NOMO-1 treated with DMSO at 0.1 percent for 48 hours (cell line): ENCODE measurements at regions not wholly inside any gene's neighbourhood (a gene's known extent, or its start where the extent isn't known, plus 50 kb on each side); places are given as distances from the start of the nearest gene placed in this dataset.
"Not testable (repeated sequence)": the region's sequence is repeated elsewhere in the genome, so short reads cannot be mapped to it uniquely, and the experiment has no call there.

Experiments used
- DNase-seq: peaks from one replicate; lab custom pipeline; 2025; ENCODE audit not compliant: unreplicated experiment; lab: John Stamatoyannopoulos, UW

DNA sequence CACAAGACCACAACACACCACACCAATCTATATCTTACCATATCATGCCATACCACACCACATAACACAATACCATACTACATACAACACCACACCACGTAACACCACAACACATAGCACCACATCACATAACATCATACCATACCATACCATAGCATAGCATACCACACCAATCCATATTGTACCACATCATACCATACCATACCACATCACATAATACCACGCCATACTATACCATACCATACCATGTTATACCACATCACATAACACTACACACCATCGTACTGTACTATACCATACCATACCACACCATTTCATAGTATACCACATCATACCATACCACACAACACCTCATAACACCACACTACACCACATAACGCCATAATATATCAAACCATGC lies 335.2 kb upstream of the VWC2 start:
- no peak for DNase-seq

DNA sequence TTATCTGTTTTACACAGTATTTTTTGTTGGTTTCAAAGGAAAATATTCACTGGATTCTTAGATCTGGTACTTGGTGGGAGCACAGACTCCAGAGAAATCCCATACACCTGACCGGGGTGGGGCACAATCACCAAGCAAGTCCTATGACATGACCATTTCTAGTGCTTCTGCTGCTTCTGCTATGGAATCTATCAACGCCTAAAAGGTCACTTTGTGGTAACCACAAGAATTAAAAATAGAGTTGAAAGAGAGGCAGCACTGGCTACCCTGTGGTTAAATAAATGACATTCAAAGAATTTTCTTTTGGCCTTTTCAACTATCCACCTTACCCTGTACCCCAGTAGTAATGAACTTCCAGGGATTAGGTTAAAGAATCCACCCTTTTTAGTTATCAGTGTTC lies 329.9 kb upstream of the VWC2 start:
- DNase-seq = peak; percentile 10

DNA sequence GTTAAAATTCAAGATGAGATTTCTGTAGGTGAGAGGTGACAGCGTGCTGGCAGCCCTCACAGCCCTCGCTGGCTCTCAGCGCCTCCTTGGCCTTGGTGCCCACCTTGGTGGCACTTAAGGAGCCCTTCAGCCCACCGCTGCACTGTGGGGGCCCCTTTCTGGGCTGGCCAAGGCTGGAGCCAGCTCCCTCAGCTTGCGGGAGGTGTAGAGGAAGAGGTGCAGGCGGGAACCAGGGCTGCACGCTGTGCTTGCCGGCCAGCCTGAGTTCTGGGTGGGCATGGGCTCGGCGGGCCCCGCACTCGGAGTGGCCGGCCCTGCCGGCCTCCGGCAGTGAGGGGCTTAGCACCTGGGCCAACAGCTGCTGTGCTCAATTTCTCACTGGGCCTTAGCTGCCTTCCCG lies 320.0 kb upstream of the VWC2 start:
- DNase-seq = no peak

DNA sequence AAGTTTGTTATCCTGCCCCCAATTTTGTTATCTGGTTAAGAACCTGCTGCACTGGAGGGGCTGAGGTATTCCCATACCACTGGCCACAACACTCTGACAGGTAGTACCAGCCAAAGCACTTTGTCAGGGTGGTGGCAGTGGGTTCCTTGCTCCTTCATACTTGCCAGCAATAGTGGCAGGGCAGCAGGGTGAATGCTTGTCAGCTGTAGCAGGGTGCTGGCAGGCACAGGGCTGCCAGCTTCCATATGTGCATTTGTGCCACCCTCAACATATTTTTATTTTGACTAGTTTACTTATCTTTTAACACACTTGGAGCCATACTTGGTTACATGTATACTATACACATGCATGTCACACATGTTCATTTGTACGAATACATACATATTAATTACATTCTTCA lies 294.0 kb upstream of the VWC2 start:
- DNase-seq = no peak

- DNase-seq = no peak
Observed at GRCh38 chr7:49479936-49480544, 293.4 kb upstream of the VWC2 start.

GRCh38 chr7:49481075-49481474 lies 292.4 kb upstream of the VWC2 start:
- no peak for DNase-seq

- peak; percentile 34 for DNase-seq
Observed at GRCh38 chr7:49483142-49483541, 290.3 kb upstream of the VWC2 start.

DNA sequence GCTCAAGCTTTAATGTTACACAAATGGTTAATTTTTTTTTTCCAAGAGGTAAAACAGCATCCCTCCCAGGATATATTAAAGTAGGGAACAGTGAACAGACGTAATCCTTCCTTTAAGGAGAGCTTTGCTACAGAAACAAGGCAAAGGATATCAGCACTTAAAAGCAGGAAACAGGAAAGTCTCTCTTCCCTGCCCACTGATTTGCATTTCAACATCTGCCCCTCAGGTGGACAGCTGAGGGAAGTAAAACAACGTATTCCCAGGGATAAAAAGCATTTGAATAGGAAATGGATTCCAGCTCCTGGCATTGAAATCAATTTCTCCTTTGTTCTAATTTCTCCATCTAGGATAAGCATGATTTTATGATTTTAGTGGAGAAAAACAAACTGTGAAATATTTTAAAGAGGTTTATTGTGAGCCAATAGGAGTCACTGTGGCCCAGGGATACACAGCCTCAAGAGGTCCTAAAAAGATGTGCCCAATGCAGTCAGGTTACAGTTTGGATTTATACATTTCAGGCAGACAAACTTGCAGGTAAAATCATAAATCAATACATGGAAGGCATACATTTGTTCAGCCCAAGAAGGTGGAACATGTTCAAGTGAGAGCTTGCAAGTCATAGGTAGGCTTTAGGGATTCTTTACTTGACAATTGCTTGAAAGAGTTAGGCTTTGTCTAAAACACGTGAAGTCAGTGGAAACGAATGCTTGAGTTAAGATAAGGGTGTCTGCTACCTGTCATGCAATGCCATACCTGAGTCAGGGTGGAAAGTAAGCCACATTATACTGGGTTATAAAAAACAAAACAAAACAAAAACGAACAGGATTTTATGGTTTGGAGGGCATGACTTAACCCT lies 286.2 kb upstream of the VWC2 start:
- DNase-seq = no peak

DNA sequence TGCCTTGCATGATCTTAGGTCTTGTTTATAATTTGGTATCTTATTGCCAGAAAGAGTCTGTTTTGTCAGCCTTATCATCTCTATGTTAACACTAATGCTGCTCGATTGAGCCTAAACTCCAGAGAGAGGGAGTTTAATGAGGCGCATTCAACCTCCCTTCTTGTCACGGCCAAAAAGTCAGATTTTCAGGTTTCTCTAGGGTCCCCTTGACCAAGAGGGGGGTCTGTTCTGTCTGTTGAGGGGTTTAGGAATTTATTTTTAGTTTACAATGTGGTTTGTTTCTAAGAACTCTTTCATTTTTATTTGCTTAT lies 285.7 kb upstream of the VWC2 start:
- DNase-seq = no peak

DNA sequence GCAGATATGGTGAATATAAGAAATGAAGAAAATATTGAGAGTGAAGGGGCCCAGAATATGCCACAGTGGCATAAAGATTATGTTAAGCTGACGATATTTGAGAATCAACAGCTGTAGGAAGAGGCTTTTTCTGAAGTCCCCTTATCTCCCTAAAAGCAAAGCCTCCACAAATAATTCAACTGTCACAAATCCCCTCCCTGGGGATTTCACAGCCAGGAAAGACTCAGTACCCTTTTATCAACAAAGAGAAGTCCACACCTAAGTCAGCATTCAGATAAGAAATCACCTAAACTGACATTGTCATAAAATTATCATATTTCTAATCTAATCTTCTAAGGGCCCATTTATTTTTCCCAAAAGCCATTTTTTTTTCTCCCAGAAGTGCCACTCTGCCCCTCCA lies 284.9 kb upstream of the VWC2 start:
- DNase-seq = no peak

DNA sequence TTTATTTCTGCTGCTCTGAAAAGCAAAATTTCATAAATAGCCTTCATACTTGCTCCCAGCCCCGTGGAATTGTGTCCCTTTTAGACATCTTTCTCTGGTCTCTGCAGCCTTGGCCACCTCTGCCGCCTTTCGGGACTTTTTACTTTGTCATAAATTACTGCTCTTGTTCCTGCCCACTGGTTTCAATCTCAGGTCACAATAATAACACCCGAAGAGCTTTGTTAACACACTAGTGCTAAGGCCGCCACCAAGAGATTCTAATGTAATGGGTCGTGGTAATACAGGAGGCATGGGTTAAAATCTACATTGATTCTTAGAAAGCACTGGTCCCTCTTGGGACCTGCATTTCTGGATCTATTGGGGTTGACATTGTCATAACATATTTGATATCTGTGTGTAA lies 276.0 kb upstream of the VWC2 start:
- no peak for DNase-seq

DNA sequence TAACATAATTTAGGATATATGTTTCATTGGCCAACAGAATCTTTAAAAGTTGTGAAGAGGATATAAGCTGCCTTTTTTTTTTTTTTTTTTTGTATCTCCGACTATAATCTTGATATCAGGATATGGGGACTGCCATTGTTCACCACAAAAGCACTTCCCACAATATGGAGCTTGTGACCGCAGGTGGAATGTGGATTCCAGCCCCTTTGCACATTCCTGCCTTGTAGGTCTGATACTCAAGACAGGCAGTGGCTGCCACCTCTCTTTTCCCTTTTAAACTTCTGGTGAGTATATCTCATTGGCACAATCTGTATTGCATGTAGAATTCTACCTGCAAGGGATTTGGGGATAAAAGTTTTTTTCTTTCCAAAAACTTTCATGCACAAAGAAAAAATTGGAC lies 272.7 kb upstream of the VWC2 start:
- DNase-seq = no peak

DNA sequence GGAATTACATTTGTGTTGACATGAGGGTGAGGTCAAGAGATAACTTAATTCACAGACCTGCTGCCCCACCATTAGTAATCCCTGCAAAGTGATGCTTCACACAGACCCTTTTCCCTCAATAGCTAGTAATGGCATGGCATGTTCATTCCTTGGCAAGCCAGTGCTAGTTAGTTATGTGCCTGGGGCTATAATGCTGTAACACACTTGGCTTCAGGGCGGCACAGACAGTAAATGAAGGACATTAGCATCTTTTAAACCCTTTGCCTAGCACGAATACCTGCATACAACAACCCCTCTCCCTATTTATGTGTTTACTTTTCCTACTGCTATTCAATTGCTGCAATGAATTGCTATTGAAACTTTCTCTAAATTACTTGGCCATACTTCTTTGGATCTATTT lies 266.2 kb upstream of the VWC2 start:
- DNase-seq = not testable (repeated sequence)

GRCh38 chr7:49513911-49514310 lies 259.5 kb upstream of the VWC2 start:
- DNase-seq = peak; percentile 74

GRCh38 chr7:49520951-49521350 lies 252.5 kb upstream of the VWC2 start:
- no peak for DNase-seq

DNA sequence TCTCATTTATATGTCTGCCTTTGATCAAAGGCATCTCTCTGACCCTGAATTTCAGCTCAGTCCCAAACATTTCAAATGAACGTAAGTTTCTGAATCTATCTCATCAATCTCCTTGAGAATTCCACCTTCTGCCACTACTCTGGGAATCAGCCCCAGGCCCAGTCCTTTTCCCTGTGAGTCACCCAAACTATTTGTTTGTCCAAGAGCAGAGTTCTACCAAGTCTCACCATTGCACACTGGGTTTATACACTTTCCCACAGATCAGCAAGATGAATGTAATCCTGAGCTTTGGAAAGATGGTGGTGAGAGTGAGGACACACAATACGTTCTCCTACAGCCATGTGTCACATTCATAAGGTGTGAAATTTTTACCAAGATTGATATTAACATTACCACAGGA lies 251.3 kb upstream of the VWC2 start:
- DNase-seq = no peak

DNA sequence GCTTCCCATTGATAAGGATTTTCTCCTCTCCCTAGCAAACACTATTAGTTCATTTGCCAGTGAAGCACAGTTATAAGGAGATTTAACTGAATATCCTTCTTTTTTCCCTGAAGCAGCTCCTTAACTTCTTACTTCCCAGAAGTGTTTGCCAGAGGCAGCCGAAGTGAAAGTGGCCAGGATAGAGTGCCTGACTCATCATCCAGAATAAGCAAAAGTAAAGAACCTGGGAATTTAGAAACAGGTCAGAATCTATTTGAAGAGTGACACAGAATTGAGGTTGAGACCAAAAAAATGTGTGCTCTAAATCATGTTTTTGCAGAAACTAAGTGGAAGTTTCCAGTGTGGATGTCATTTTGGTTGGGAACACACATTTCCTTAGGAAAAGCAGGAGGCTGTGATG lies 249.6 kb upstream of the VWC2 start:
- DNase-seq = no peak

- no peak for DNase-seq
Observed at GRCh38 chr7:49527182-49527581, 246.3 kb upstream of the VWC2 start.

DNA sequence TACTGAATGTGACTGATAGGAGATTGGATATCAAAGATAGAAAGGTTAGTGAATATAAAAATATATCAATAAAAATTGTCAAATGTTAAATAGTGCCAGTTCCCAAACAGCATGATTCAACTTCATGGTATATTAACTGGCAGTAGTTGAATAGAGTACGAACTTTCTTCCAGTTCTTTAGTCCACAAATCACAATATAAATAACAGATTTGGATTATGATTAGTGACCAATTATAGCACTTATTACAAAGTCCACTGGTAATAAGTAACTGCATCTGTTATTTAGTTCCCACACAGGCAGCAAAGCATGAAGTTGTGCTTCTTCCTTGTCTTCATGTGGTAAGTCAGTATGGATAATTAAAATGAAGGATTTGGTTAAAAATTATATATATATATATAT lies 243.0 kb upstream of the VWC2 start:
- DNase-seq = no peak

- DNase-seq = no peak
Observed at GRCh38 chr7:49563693-49564378, 209.6 kb upstream of the VWC2 start.

GRCh38 chr7:49564379-49564714 lies 209.1 kb upstream of the VWC2 start:
- DNase-seq = no peak

DNA sequence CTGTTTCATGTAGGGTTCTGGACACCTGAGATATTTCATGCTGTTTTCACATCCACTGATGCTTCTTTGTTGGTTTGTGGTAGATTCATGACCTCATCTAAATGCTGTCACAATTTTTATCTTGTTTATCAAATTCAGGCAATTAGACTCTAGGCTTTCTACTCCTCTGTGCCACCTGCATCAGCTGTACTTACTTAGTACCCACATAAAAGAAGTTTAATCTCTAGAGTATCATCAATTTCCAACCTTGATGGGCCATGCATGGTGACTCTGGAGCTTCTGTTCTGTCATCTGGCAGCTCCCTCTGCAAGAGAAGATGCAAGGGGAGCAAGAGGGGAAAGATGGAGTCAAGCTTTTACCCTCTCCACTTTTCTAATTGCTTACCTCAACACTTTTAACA lies 195.9 kb upstream of the VWC2 start:
- no peak for DNase-seq

GRCh38 chr7:49579408-49579807 lies 194.0 kb upstream of the VWC2 start:
- DNase-seq = no peak
